ENCODE measurements at regions not wholly inside any gene's neighbourhood (a gene's known extent, or its start where the extent isn't known, plus 50 kb on each side); places are given as distances from the start of the nearest gene placed in this dataset.
A peak's percentile ranks its signal among the peaks of the same experiment; 100 is the strongest.
"Not testable (repeated sequence)": the region's sequence is repeated elsewhere in the genome, so short reads cannot be mapped to it uniquely, and the experiment has no call there.

DNA sequence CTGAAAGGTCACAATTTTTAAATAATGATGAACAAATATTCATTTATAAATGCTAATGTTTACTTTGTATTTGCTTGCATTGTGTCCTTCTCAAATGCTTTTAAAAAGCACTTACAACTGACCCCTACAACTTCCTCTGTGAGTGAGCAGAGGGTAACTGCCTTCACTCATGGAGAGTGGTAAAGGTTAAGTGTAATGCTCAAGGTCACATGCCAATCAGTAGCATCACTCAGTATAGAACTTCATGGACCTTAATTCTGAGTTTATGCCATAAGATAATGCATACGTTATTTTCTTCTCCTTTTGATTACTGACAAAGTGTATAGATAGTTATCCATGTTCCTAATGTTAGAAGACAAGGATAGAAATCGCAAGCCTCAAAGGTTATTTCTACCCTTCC is 91.8 kb upstream of the SERTAD2 start:
- DNase-seq = no peak

DNA sequence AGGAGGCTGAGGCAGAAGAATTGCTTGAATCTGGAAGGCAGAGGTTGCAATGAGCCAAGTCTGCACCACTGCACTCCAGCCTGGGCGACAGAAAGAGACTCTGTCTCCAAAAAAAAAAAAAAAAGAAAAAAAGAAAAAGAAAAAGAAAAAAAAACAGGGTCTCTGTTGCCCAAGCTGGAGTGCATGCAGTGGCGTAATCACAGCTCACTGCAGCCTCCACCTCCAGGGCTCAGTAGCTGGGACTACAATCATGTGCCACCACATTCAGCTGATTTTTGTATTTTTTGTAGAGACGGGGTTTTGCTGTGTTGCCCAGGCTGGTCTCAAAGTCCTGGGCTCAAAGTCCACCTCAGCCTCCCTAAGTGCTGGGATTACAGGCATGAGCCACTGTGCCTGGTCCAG is 94.0 kb upstream of the SERTAD2 start:
- DNase-seq = not testable (repeated sequence)

DNA sequence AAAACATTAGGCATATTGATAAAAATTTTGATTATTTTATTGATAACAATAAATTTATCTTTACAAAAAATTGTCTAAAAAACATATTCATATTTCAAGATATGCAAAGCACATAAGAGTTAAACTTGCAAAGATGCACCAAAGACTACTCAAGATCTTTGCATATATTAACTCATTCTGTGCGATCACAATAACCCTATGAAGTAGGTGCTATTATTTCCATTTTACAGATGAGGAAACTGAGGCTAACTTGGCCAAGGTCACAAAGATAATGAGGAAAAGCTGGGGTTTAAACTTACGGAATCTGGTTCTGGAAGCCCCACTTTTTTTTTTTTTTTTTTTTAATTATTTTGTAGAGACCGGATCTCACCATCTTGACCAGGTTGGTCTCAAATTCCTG is 94.4 kb upstream of the SERTAD2 start:
- no peak for DNase-seq

DNA sequence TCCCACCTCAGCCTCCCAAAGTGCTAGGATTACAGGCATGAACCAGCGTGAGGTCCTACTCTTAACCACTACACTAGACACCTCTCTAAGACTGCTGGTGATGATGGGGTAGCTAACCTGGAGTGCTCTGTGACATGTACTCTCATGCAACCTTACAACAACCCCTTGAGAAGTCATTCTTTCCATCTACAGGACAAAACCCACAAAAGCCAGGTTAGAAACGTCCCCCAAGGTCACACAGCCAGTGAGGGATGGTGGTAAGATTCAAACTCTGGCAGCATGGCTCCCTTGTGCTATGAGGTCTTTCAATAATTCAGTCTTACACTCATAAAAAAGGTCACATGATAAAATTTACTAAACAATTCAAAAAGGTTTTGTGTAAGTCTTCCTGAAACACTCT is 94.8 kb upstream of the SERTAD2 start:
- no peak for DNase-seq

DNA sequence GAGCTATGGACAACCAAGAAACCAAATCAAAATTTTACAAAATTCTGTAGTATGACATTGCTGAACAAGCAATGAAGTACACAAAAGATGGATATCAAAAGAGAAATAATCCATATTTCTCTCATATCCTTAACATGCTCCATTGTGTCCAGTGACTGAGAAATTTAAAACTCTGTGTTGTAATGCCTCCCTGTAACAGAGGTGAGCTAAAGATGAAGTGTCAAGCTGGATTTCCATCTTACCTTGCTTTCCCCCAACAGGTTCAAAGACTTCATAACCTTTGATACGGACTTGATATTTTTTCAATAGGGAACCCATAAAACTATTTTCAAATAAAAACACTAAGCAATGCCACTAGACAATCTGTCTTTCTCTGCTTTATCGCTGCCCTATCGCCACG is 95.7 kb upstream of the SERTAD2 start:
- no peak for DNase-seq

DNA sequence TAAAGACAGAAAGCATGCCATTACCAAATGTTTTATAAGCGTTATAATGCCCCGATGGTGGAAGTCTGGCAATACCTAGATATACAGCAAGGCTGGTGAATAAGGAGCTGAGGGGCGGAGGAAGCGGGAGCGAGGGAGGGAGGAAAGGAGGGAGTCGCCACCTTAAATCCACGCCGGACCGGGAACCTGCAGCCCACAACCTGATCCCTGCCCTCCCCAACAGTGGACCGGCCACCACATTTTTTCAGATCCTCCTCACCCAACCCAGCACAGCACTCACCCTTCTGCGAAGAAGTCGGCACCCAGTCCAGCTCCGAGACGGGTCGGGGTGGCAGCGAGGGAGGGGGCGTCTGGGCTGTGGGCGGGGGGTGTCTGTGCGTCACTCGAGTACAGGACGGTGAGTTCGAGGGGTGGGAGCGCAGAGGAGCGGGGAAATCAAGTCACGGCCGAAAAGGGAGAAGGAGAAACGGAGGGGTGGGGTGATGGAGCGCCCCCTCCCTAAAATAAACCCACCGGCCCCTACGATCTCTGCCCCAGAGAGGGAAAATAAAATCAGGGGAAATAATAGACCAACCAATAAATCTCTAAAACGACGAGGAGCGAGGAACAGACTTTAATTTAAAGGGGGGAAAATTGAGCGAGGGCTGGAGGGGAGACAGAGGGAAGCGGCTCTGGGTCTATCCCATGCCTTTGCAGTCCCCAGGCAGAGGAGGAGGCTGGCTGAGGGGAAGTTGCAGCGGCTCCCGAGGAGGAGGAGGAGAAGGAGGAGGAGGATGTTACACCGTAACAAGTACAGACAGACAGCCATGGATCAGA is 96.5 kb upstream of the SERTAD2 start:
- DNase-seq = peak; percentile 34

DNA sequence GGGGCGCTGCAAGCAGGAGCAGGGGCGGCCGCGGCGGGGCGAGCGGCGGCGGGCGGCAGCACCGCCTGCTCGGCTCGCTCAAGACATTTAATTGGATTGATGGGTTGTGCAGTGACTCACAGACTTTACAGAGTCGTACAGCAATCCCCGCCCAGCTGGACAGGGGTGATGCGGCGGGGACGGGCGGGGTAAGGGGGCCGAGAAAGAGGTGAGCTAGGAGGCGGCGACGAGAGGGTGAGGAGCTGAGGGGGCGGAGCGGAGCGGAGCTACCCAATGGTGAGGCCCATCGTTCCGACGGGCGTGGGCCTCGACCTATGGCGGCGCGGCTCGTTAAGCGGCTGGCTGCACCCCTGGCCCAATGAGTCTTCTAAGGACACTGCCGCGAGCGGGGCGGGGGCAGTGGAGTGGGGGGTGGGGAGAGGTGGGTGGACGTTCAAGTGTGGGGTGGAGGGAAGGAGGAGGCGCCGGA is 97.1 kb upstream of the SERTAD2 start:
- DNase-seq = peak; percentile 97

DNA sequence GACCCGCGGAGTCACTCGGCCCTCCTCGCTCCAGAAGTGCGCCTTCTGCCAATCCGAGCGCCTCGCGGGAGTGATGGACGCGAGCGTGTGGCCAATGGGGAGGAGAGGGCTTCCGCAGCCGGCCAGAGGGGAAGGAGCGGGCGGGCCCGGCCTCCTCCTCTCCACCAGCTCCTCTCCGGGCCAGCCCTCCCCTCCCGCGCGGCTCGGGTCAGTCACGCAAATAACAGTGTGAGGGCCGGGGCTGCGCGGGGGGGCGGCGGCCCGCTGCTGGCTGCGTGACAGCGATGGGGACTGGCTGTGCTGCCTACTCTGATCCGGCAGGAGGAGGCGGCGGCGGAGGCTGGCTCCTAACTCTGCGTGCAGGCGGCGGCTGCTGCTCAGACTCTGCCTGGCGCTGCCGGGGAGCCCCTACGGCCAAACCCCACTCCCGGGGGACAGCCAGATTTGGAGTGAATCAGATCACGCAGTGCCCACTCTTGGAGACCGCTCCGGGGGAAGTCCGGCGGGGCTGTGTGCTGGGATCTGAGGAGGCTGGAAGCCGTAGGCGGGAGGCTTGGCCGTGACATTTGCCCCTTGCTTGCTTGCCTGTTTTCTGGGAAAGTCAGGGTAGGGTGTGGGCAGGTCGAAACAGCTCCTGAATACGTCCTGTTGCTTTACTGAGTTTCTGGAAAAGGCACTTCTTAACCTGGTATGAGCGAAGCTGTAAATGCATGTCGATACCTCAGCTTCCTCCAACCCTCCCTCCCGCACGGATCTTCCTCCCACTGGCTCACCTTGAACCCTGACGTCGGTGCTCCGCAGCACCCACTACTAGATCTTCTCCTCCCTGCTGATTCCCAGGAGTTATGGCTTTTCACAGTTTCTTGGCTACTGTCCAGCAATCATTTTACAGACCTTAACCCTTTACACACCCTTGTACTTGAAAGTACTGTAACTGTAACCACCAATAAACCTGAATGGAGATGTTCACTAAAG is 97.9 kb upstream of the SERTAD2 start:
- peak; percentile 88 for DNase-seq

DNA sequence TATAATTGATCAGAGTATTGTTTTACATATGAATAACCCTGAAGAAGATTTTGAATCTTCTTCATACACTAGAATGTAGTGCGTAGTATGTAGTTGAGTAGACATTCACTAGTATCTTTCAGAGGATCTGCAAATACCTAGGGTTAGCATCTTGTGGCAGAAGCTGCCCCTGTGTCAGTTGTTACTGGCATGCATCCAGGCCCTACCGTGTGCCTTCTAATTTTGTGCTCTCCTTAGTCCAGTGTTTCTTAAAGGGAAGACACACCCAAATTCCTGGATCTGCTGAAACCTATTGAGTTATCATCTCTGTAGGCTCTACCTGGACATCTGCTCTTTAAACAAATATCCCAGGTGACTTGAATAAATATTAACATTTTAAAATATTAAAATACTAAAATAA is 99.7 kb upstream of the SERTAD2 start:
- peak; percentile 21 for DNase-seq

DNA sequence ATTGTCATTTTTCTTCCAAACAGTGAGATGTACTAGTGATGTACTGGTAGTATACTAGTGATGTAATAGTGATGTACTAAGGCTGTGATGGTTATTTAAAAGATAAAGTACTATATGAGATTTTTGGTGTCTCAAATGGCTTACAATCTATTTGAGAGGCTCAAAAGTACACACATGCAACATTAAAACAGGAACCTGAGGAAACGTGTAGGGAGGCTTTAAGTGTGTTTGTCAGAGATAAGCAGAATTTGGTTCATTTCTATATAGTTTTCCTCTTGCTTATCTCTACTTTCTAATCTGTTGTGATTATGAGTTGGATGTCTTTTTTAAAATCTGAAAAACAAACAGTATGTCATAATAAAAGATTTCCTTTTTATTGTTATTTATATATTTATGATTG is 100.9 kb upstream of the SERTAD2 start:
- no peak for DNase-seq

DNA sequence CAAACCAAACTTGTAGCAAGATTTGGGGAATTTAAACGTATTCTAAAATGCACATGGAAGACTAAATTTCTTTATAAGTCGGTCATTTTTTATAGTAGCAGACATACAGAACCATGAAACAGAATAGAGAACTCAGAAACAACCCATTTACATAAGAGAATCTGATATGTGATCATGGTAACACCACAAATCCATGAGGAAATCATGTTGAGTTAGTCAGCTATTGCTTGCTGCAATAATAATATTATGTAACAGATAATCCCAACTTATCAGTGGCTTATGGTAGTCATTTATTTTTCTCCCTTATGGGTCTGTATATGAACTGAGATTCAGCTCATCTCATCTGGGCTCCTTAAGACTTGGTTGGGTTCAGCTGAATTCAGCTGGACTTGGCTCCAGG is 103.4 kb upstream of the SERTAD2 start:
- no peak for DNase-seq

DNA sequence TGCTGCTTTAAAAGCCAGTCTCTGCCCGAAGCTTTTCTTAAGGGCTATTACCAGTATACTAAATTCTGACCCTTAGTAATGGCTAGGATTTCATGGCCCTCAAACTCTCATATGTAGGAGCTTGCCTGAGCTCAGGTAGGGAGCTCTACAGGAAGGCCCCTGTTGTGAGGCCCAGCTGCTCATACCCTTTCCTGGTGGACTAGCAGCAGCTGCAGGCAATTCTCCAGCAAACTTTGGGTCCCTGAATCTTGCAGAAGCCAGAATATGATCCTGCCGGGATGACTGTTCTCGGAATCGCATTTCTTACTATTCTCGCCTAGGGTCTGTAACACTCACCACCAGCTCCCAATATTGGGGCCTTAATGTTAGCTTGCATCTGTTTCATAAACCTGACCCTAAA is 106.4 kb upstream of the SERTAD2 start:
- DNase-seq = peak; percentile 84

DNA sequence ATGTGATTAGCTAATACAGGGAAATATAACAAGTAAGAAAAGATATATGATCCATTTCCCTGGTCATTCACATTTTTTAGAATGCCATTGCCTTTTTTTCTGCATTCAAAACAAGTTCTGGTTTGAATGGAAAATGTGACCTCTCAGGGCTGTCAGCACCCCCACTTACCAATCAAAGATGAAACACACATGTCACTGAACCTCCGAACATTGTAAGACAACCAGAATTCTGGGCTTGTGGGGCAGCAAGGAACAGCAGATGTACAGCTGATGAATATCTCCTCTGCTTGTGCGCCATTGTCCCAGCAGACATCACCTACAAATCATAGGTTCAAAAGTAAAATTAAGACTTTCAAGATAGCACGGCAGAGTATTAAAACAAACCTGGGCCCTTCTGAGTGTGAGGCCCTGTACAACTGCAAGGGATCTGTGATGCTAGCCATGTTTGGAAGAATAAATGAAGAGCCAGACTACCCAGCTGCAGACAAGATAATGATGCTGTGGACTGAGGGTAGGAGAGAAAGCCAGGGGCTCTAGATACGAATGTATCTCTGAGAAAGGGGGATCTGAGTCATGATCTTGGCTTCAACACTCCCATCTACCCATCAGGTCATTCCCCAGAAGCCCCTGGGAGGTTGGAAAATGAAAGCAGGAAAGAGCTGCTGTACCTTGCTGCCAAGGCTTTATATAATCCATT is 108.7 kb upstream of the SERTAD2 start:
- no peak for DNase-seq

DNA sequence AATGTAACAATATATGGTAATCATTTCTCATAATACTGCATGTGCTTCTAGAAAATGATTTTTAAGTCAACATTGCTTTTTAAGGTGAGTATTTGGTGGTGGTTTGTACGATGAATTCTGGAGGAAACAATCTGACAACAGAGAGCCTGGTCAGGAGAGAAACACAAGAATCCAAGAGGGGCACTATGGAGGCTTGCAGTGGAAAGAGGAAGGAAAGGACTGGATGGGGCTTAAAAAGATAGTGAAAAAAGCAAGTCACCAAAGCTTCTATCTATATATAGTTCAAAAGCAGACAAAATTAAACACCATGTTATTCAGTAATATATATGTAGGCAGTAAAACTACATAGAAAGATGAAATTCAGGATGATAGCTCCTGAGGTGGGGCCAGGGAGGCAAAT is 109.4 kb upstream of the SERTAD2 start:
- DNase-seq = no peak

DNA sequence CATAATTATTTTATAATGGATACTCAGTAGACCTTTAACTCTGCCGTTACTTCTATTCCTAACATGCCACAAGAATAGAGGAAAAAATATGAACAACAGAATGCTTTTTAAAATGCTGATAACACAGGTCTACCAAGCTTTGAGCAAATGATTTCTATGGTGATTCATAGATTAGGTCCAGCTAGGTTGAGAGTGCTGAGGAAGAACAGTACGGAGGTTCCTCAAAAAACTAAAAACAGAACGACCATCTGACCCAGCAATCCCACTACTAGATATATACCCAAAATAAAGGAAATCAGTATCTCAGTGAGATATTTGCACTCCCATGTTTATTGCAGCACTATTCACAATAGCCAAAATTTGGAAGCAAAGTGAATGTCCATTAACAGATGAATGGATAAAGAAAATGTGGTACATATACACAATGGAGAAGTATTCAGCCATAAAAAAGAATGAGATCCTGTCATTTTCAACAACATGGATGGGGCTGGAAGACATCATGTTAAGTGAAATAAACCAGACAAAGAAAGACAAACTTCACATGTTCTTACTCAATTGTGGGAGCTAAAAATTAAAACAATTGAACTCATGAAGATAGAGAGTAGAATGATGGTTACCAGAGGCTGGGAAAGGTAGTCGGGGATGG is 111.6 kb upstream of the SERTAD2 start:
- DNase-seq = no peak

DNA sequence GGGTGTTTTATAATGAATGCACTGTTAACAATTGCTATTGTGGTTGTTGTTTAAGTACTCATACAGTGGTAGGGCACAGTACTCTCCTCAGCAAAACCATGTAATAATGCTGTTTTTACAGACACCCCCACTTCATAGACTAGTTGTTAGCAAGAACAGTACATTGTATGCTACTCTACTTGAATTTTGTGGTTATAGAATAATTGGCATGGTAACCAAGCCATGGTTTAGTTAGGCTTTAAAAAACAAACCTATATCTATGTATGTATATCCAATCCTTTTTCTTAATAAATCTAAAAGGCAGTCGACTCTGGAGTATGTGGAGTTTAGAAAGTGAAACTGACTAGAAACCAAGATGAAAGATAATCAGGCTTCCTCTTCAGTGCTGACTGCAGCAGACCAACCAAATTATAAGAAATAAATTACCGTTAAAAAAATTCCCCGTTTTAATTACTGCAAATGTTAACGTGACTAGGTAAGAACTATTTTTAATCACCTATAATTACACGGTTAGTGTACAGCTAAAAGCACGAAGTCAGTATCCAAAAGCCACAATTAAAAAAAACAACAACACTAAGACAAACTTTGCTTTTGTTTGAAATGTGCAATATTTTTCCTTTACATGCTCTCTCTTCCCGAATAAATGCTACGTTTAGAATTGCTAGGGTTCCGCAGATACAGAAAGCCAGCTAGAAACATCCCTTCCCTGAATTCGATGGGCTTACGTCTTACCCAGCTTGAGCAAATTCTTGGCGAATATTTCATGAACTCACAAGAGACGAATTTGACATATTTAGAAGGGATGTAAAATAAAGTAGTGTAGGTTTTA is 113.3 kb upstream of the SERTAD2 start:
- DNase-seq = peak; percentile 9

DNA sequence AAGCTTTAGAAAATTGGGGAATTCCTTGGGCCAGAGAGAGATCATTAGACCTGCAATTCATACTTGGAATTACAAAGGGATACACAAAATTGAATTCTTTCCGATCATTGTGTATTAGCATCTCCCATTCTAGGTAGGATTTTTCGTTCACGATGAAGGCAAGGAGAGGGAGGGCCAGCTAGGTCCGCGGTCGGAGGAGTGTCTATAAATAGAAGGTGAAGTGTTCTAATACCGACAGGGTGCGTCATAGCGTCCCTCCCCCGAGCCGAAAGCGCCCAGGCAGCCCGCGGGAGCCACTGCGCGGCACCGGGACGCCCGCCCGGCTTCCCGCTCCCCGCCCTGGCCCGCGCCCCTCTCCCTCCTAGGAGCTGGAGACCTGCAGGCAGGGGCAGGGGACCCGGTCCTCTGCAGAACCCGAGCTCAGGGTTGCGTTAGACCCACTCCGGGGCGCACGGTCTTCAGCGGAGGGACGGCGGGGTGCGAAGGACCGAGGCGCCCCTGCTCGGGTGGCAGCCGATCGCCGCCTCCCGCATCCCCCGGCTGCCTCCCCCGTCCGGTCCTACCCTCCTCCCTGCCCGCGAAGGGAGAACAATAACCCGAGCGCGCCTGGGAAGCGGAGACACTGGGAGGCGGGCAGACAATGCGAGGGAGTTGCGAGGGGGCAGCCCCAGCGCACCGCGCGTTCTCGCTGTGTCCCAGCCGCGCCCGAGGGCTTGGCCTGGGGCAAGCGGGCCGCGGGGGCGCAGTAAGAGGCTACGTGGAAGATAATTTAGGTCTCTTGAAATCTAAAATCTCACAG is 114.2 kb upstream of the SERTAD2 start:
- peak; percentile 88 for DNase-seq

DNA sequence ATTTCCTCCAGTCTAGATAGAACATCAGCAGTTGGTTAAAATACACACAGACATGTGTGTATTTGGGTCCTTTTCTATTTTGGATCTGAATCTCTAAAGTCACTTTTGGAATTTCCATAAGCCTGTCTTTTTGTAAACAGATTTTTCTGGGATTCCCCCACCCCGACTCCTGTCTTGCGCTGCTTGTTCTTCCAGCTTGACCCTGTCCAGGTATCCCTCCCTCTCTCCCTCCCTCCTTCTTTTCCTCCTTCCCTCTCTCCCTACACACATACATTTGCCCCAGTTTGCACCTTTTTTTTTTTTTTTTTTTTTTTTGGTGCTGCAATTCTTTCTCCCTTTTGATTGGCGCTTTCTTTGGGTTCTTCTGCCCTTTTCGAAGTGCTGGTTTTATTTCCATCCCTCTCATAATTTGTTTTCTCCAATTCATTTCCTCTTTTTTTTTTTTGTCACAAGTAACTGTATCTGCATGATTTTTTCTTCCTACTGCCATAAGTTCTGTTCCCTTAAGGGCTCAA is 114.8 kb upstream of the SERTAD2 start:
- peak; percentile 29 for DNase-seq

DNA sequence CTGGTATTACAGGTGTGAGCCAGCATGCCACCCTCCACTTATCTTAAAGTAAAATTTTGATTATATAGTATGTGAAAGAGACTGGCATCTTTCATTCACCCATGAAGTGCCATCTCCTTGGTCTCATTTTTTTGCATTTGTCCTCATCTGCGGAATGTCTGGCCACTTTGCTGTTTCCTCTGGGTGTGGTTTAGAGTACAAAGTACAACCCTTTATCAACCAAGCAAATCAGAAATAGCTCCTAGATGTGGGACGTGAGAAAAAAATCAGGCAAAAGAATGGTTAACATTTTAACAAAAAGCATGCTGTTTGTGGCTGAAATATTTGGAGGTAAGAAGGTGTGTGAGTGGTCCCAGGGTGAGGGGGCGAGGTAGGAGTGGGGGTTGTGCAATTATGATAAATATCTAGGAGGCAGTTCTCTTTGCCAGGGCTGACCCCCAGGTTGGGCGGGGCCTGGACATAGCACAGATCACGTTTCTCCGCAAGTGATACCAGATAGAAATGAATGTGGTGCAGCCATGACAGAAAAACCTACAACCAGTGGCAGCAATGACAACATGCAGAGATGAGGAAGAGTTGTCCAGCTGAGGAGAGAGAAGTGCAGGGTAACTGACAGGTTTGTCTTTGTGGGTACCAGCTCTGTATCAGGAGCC is 115.8 kb upstream of the SERTAD2 start:
- no peak for DNase-seq

DNA sequence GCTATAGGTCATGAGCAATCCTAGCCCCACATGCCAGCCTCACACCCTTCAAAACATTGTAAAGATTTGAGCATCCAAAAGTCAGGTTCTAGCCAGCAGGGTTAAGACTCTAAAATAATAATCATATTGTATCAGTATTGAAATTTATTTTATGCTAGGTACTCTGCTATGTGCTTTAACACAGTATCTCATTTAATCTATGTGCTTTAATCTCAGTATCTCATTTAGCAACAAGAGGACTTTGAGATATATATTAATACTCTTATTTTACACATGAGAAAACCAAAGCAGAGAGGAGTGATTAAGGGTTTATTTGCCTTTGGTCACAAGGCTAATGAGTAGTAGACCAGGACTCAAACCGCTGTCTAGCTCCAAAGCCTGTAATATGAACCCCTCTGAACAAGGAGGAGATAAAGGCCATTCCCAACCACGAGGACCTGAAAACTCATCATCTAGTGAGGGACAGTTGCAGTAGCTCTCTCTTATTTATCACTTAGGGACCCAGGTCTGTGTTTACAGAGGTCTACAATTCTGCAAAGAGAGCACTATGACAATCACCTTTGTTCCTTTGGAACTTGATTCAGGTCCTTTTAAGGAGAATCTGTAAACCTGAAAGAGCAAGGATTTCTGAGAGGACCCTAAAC is 116.5 kb upstream of the SERTAD2 start:
- no peak for DNase-seq
